Lower lobe of right lung (tissue), 2 donors: ENCODE measurements at regions not wholly inside any gene's neighbourhood (a gene's known extent, or its start where the extent isn't known, plus 50 kb on each side); places are given as distances from the start of the nearest gene placed in this dataset.

Source experiments
- ATAC-seq, 2 donors: fragments of 200-7000 bp; cut with Tn5 transposase; one replicate each; pipeline ENCODE4 v1.9.1; 2020 to 2022; ENCODE audit warnings: mild to moderate bottlenecking in 2 of 2, moderate library complexity in 2 of 2
- DNase-seq: peaks from one replicate; pipeline ENCODE4 v3.0.0-alpha.2; 2020
- H3K27ac ChIP-seq: fragments of 200-600 bp; one replicate; pipeline ENCODE4 v1.8.0; 2022
- H3K27me3 ChIP-seq: fragments of 200-600 bp; one replicate; pipeline ENCODE4 v1.8.0; 2022; ENCODE audit warnings: low read depth
- H3K36me3 ChIP-seq: fragments of 200-600 bp; one replicate; pipeline ENCODE4 v1.8.0; 2022; ENCODE audit warnings: mild to moderate bottlenecking
- H3K4me1 ChIP-seq: fragments of 200-600 bp; one replicate; pipeline ENCODE4 v1.8.0; 2022
- H3K4me3 ChIP-seq: fragments of 200-600 bp; one replicate; pipeline ENCODE4 v1.8.0; 2022; ENCODE audit warnings: mild to moderate bottlenecking
- H3K9me3 ChIP-seq: fragments of 200-600 bp; one replicate; pipeline ENCODE4 v1.8.0; 2022
- CTCF ChIP-seq: fragments of 200-600 bp; IDR thresholded peaks from one replicate; pipeline ENCODE4 v1.8.0; 2022; ENCODE audit warnings: antibody characterized with exemption, mild to moderate bottlenecking
- intact Hi-C: fragments of 100-400 bp; cut with DNase I; formaldehyde crosslinking; loops from one replicate; pipeline ENCODE4 v1.11.0; 2022
- donor health status: DM: no; HTN: yes; CAD: no; lungs with severe emphysema.

- no peak for TF ChIP-seq CTCF
- Histone ChIP-seq H3K36me3 (no peaks in the 10 kb centered on the region), H3K27me3 (no peaks in the 10 kb centered on the region), H3K27ac (no peak overlapping the region), H3K9me3 (peaks cover 6% of the 10 kb centered on the region), H3K4me1 (no peaks in the 10 kb centered on the region), H3K4me3 (no peak overlapping the region)
- DNase-seq (no peak), ATAC-seq (no peak)
- intact Hi-C loops, result no loop called here
Observed at GRCh38 chr5:106853266-106853665, 817.5 kb downstream of the EFNA5 start.

- no peak overlapping the region for H3K4me3 ChIP-seq
- no peaks in the 10 kb centered on the region for H3K36me3 ChIP-seq
- H3K27me3 ChIP-seq, result no peaks in the 10 kb centered on the region
- ATAC-seq (no peak), DNase-seq (no peak)
- no peaks in the 10 kb centered on the region for H3K4me1 ChIP-seq
- H3K9me3 ChIP-seq, result no peaks in the 10 kb centered on the region
- intact Hi-C loops, result no loop called here
- no peak overlapping the region for H3K27ac ChIP-seq
- no peak for TF ChIP-seq CTCF
Observed at GRCh38 chr5:106849266-106849665, 821.5 kb downstream of the EFNA5 start.

- no peak for TF ChIP-seq CTCF
- no peaks in the 10 kb centered on the region for H3K4me1 ChIP-seq
- H3K36me3 ChIP-seq, result no peaks in the 10 kb centered on the region
- H3K4me3 ChIP-seq, result no peak overlapping the region
- no peaks in the 10 kb centered on the region for H3K27me3 ChIP-seq
- peaks cover 3% of the 10 kb centered on the region for H3K9me3 ChIP-seq
- DNase-seq, result no peak
- ATAC-seq, result no peak
- intact Hi-C loops, result no loop called here
- H3K27ac ChIP-seq, result no peak overlapping the region
Observed at GRCh38 chr5:106843812-106844416, 826.8 kb downstream of the EFNA5 start.

- no peak overlapping the region for H3K27ac ChIP-seq
- DNase-seq (no peak), ATAC-seq (no peak)
- H3K9me3 ChIP-seq, result no peaks in the 10 kb centered on the region
- no peak for TF ChIP-seq CTCF
- intact Hi-C loops, result no loop called here
- no peaks in the 10 kb centered on the region for H3K27me3 ChIP-seq
- H3K36me3 ChIP-seq, result no peaks in the 10 kb centered on the region
- no peak overlapping the region for H3K4me3 ChIP-seq
- H3K4me1 ChIP-seq, result no peaks in the 10 kb centered on the region
Observed at GRCh38 chr5:106833517-106833916, 837.2 kb downstream of the EFNA5 start.

- DNase-seq (no peak), ATAC-seq (no peak)
Observed at GRCh38 chr5:106827061-106827460, 843.7 kb downstream of the EFNA5 start.

More at GRCh38 chr5:106827061-106827460, 843.7 kb downstream of the EFNA5 start:
- Histone ChIP-seq H3K27me3 (no peaks in the 10 kb centered on the region), H3K9me3 (no peaks in the 10 kb centered on the region), H3K27ac (no peak overlapping the region), H3K4me3 (no peak overlapping the region), H3K36me3 (no peaks in the 10 kb centered on the region), H3K4me1 (no peaks in the 10 kb centered on the region)
- no peak for TF ChIP-seq CTCF
- intact Hi-C loops, result no loop called here
